MM.1S (cell line): ENCODE measurements at regions not wholly inside any gene's neighbourhood (a gene's known extent, or its start where the extent isn't known, plus 50 kb on each side); places are given as distances from the start of the nearest gene placed in this dataset.

Experiments
- CTCF ChIP-seq: fragments of 300-600 bp; sonication (generic); IDR thresholded peaks from 2 replicates; pipeline ENCODE4 v1.5.1; 2016; ENCODE audit warnings: antibody characterized with exemption, low read length, mixed read lengths
- EZH2phosphoT487 ChIP-seq: fragments of 300-600 bp; sonication (generic); IDR thresholded peaks from 2 replicates; pipeline ENCODE4 v1.6.1; 2018; ENCODE audit warnings: antibody characterized with exemption, low read length

GRCh38 chr11:127943763-127944162 is 643.6 kb downstream of the ETS1 start:
- TF ChIP-seq CTCF (no peak), EZH2phosphoT487 (no peak)
